ENCODE measurements at regions not wholly inside any gene's neighbourhood (a gene's known extent, or its start where the extent isn't known, plus 50 kb on each side); places are given as distances from the start of the nearest gene placed in this dataset.
"Not testable (repeated sequence)": the region's sequence is repeated elsewhere in the genome, so short reads cannot be mapped to it uniquely, and the experiment has no call there.

DNA sequence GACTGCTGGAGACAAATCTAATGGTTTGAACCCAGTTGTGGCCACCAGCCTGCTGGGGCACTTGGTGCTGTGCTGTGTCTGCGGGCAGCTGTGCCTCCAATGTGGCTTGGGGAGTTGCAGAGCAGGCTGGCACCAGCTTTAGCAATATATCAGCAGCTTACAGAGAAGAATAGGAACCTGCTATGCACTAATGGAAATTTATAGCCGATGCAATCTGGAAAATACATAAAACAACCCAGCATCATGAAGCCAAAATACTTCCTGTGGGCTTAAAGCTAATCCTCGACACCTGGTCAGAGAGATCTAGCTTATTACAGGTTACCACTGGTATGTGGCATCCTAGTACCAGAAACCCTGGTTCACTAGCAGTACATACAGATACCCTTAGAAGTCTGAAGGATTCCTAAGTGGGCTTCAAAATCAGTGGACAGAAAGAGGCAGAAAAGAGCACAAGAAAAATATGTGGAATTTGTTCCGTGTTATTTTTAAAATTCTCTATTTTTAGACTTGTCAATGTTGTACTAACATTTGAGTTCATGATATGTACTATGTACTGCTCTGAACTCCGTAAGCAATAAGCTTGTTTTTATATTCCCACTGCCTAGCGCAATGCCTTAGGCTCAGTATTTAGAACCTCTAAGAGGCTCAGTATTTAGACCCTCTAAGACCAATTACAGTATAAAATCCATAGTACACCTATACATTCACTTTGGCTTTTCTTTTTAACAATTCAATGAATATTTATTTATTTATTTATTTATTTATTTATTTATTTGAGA, 194.7 kb downstream of the UXS1 start:
- DNase-seq (ENCODE audit: low spot score), result no peak
- Histone ChIP-seq H3K4me1 (no peaks in the 10 kb centered on the region), H3K4me3 (no peak overlapping the region), H3K9ac (no peak overlapping the region), H4K20me1 (ENCODE audit: low read depth) (no peaks in the 10 kb centered on the region), H3K36me3 (no peaks in the 10 kb centered on the region), H3K9me3 (ENCODE audit: low read depth) (peaks cover 9% of the 10 kb centered on the region), H3K4me2 (no peak overlapping the region), H3K27me3 (no peaks in the 10 kb centered on the region), H3K27ac (no peak overlapping the region), H3K79me2 (ENCODE audit: low read depth) (no peaks in the 10 kb centered on the region), H2AFZ (replicated peaks) (no peak overlapping the region), H3F3A (ENCODE audit: low read depth) (no peaks in the 10 kb centered on the region)
- TF ChIP-seq EZH2 (IDR thresholded peaks at IDR 0.05) (no peak), EZH2phosphoT487 (IDR thresholded peaks at IDR 0.05) (no peak), CTCF (IDR thresholded peaks at IDR 0.05) (no peak)
- H3K4me3 Mint-ChIP-seq, result no peak overlapping the region
- peaks cover 15% of the 10 kb centered on the region for H3K4me1 Mint-ChIP-seq
- H3K9me3 Mint-ChIP-seq, result peaks cover 33% of the 10 kb centered on the region
- no peaks in the 10 kb centered on the region for H3K27me3 Mint-ChIP-seq (ENCODE audit: insufficient read depth, low read depth)
- no peak overlapping the region for H3K27ac Mint-ChIP-seq
- H3K36me3 Mint-ChIP-seq, result peaks cover 2% of the 10 kb centered on the region

DNA sequence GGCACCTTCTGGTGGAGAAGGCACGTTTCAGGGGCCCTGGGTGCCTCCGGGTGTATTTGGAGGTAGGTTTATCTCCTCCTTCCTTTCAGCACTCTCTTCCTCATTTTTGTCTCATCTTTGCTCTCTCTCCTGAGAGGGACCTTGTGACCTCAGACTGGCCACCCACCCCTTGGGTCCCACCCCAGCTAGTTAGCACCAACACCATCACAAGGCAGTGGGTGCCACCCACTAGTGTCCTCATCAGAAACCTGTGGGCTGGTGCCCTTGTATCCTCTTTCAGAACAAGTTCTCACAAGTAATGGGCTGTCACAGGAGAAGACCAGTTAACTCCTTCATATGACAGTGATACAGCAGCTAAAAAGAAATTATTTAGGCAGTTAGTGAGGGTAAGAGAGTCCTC, 196.4 kb downstream of the UXS1 start:
- H3K4me3 ChIP-seq, result no peak overlapping the region
- H3K79me2 ChIP-seq (ENCODE audit: low read depth), result no peaks in the 10 kb centered on the region
- no peaks in the 10 kb centered on the region for H3K4me1 ChIP-seq
- no peaks in the 10 kb centered on the region for H3K27me3 ChIP-seq
- DNase-seq (ENCODE audit: low spot score), result no peak
- no peak overlapping the region for H3K27ac ChIP-seq
- TF ChIP-seq CTCF (IDR thresholded peaks at IDR 0.05) (no peak), EZH2phosphoT487 (IDR thresholded peaks at IDR 0.05) (no peak), EZH2 (IDR thresholded peaks at IDR 0.05) (no peak)
- Mint-ChIP-seq H3K4me1 (peaks cover 15% of the 10 kb centered on the region), H3K9me3 (peaks cover 40% of the 10 kb centered on the region), H3K36me3 (peaks cover 2% of the 10 kb centered on the region), H3K27me3 (ENCODE audit: insufficient read depth, low read depth) (no peaks in the 10 kb centered on the region), H3K27ac (no peak overlapping the region), H3K4me3 (no peak overlapping the region)
- no peak overlapping the region for H3K4me2 ChIP-seq
- no peak overlapping the region for H2AFZ ChIP-seq (replicated peaks)
- H3K36me3 ChIP-seq, result no peaks in the 10 kb centered on the region
- H4K20me1 ChIP-seq (ENCODE audit: low read depth), result no peaks in the 10 kb centered on the region
- H3F3A ChIP-seq (ENCODE audit: low read depth), result no peaks in the 10 kb centered on the region
- H3K9me3 ChIP-seq (ENCODE audit: low read depth), result peaks cover 7% of the 10 kb centered on the region
- H3K9ac ChIP-seq, result no peak overlapping the region

GRCh38 chr2:105990624-105991023, 203.5 kb downstream of the UXS1 start:
- H3K27ac Mint-ChIP-seq, result no peak overlapping the region
- Histone ChIP-seq H3F3A (ENCODE audit: low read depth) (no peaks in the 10 kb centered on the region), H2AFZ (replicated peaks) (no peak overlapping the region), H3K9me3 (ENCODE audit: low read depth) (peaks cover 7% of the 10 kb centered on the region), H3K27me3 (no peaks in the 10 kb centered on the region), H3K36me3 (no peaks in the 10 kb centered on the region), H3K4me1 (no peaks in the 10 kb centered on the region), H4K20me1 (ENCODE audit: low read depth) (no peaks in the 10 kb centered on the region), H3K79me2 (ENCODE audit: low read depth) (no peaks in the 10 kb centered on the region), H3K9ac (no peak overlapping the region), H3K4me2 (no peak overlapping the region), H3K4me3 (no peak overlapping the region), H3K27ac (no peak overlapping the region)
- DNase-seq (ENCODE audit: low spot score), result no peak
- no peaks in the 10 kb centered on the region for H3K27me3 Mint-ChIP-seq (ENCODE audit: insufficient read depth, low read depth)
- peaks cover 3% of the 10 kb centered on the region for H3K36me3 Mint-ChIP-seq
- no peaks in the 10 kb centered on the region for H3K4me1 Mint-ChIP-seq
- H3K9me3 Mint-ChIP-seq, result peaks cover 64% of the 10 kb centered on the region
- TF ChIP-seq EZH2phosphoT487 (IDR thresholded peaks at IDR 0.05) (no peak), EZH2 (IDR thresholded peaks at IDR 0.05) (no peak), CTCF (IDR thresholded peaks at IDR 0.05) (no peak)
- H3K4me3 Mint-ChIP-seq, result no peak overlapping the region

- H3K4me3 Mint-ChIP-seq; H3F3A ChIP-seq (ENCODE audit: low read depth); H3K27ac ChIP-seq; H3K27me3 Mint-ChIP-seq (ENCODE audit: insufficient read depth, low read depth); H3K9ac ChIP-seq; H3K4me2 ChIP-seq; H3K9me3 ChIP-seq (ENCODE audit: low read depth); H3K36me3 ChIP-seq; DNase-seq (ENCODE audit: low spot score); H3K4me1 ChIP-seq; H4K20me1 ChIP-seq (ENCODE audit: low read depth); H2AFZ ChIP-seq (replicated peaks); H3K27ac Mint-ChIP-seq; H3K4me3 ChIP-seq; H3K4me1 Mint-ChIP-seq; H3K36me3 Mint-ChIP-seq; H3K79me2 ChIP-seq (ENCODE audit: low read depth); H3K27me3 ChIP-seq: not testable (repeated sequence)
- peaks cover 63% of the 10 kb centered on the region for H3K9me3 Mint-ChIP-seq
Measured at GRCh38 chr2:105989803-105990202, 204.3 kb downstream of the UXS1 start.

Data from neural progenitor cell (in vitro differentiated cells).